Stimulated activated CD8-positive, alpha-beta memory T cell treated with anti-CD3 and anti-CD28 coated beads, Interleukin-2, amount 100 ng/mL, for 48 hours (primary cell): ENCODE measurements at regions not wholly inside any gene's neighbourhood (a gene's known extent, or its start where the extent isn't known, plus 50 kb on each side); places are given as distances from the start of the nearest gene placed in this dataset.
A peak's percentile ranks its signal among the peaks of the same experiment; 100 is the strongest.

Source experiments
- DNase-seq, 2 donors: peaks; one replicate each; pipeline ENCODE4 v3.0.0-alpha.2; 2020; ENCODE audit warnings: low read depth in 2 of 2

- DNase-seq: peak in 1 of 2 donors; percentile 13
Measured at GRCh38 chr16:66315210-66315825, 51.2 kb upstream of the CDH5 start.

- no peak for DNase-seq
Measured at GRCh38 chr16:66311306-66311705, 55.2 kb upstream of the CDH5 start.

GRCh38 chr16:66309215-66309807 is 57.2 kb upstream of the CDH5 start:
- DNase-seq: no peak

- DNase-seq: no peak
Measured at GRCh38 chr16:66308096-66308495, 58.4 kb upstream of the CDH5 start.

- no peak for DNase-seq
Measured at GRCh38 chr16:66306366-66307150, 59.9 kb upstream of the CDH5 start.

GRCh38 chr16:66304961-66305360 is 61.5 kb upstream of the CDH5 start:
- no peak for DNase-seq

- no peak for DNase-seq
Measured at GRCh38 chr16:66304151-66304550, 62.3 kb upstream of the CDH5 start.

- DNase-seq: no peak
Measured at GRCh38 chr16:66300501-66300900, 66.0 kb upstream of the CDH5 start.

- no peak for DNase-seq
Measured at GRCh38 chr16:66300037-66300436, 66.5 kb upstream of the CDH5 start.

GRCh38 chr16:66299349-66299748 is 67.1 kb upstream of the CDH5 start:
- no peak for DNase-seq

- DNase-seq: no peak
Measured at GRCh38 chr16:66298571-66299120, 67.8 kb upstream of the CDH5 start.

GRCh38 chr16:66298006-66298405 is 68.5 kb upstream of the CDH5 start:
- DNase-seq: no peak

GRCh38 chr16:66296591-66296990 is 69.9 kb upstream of the CDH5 start:
- DNase-seq: no peak

GRCh38 chr16:66295761-66296546 is 70.5 kb upstream of the CDH5 start:
- no peak for DNase-seq

- no peak for DNase-seq
Measured at GRCh38 chr16:66295213-66295612, 71.3 kb upstream of the CDH5 start.

GRCh38 chr16:66294507-66294906 is 72.0 kb upstream of the CDH5 start:
- DNase-seq: no peak

GRCh38 chr16:66293932-66294331 is 72.6 kb upstream of the CDH5 start:
- no peak for DNase-seq

GRCh38 chr16:66293207-66293735 is 73.2 kb upstream of the CDH5 start:
- no peak for DNase-seq

- DNase-seq: no peak
Measured at GRCh38 chr16:66292241-66292935, 74.1 kb upstream of the CDH5 start.

- DNase-seq: no peak
Measured at GRCh38 chr16:66291833-66292232, 74.7 kb upstream of the CDH5 start.

- DNase-seq: no peak
Measured at GRCh38 chr16:66290431-66290830, 76.1 kb upstream of the CDH5 start.
